ENCODE measurements at regions not wholly inside any gene's neighbourhood (a gene's known extent, or its start where the extent isn't known, plus 50 kb on each side); places are given as distances from the start of the nearest gene placed in this dataset.

DNA sequence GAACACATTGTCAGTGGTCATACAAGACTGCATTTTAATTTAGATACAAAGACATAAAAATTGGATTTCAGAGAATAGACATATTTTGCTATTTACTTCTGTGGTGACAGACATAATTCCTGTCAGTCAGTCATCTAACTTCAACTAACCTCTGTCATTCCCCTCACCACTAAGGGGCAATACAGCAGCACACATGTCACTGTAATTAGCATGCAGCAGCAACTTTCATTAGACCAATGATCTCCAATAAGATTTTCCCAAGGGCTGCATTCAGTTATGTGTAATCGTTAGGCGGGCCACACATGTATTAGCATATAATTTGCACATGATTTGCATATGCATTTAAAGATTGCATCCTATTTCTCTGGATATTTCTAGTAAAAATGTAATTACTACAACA is 624.5 kb downstream of the NR4A2 start:
- TF ChIP-seq, protein P1, sequence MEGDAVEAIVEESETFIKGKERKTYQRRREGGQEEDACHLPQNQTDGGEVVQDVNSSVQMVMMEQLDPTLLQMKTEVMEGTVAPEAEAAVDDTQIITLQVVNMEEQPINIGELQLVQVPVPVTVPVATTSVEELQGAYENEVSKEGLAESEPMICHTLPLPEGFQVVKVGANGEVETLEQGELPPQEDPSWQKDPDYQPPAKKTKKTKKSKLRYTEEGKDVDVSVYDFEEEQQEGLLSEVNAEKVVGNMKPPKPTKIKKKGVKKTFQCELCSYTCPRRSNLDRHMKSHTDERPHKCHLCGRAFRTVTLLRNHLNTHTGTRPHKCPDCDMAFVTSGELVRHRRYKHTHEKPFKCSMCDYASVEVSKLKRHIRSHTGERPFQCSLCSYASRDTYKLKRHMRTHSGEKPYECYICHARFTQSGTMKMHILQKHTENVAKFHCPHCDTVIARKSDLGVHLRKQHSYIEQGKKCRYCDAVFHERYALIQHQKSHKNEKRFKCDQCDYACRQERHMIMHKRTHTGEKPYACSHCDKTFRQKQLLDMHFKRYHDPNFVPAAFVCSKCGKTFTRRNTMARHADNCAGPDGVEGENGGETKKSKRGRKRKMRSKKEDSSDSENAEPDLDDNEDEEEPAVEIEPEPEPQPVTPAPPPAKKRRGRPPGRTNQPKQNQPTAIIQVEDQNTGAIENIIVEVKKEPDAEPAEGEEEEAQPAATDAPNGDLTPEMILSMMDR (IDR thresholded peaks at IDR 0.05): no peak
- H3K4me1 ChIP-seq: no peaks in the 10 kb centered on the region
- no peak overlapping the region for H3K27ac ChIP-seq
- no peak overlapping the region for H3K9ac ChIP-seq (ENCODE audit: low read depth in 2 of 2, low read length in 2 of 2)
- H3K4me3 ChIP-seq: no peak overlapping the region
- no peaks in the 10 kb centered on the region for H3K36me3 ChIP-seq
- intact Hi-C loops (cut with DNase I): no loop called here
- no peaks in the 10 kb centered on the region for H3K27me3 ChIP-seq
- DNase-seq: no peak
- no peaks in the 10 kb centered on the region for H3K9me3 ChIP-seq

DNA sequence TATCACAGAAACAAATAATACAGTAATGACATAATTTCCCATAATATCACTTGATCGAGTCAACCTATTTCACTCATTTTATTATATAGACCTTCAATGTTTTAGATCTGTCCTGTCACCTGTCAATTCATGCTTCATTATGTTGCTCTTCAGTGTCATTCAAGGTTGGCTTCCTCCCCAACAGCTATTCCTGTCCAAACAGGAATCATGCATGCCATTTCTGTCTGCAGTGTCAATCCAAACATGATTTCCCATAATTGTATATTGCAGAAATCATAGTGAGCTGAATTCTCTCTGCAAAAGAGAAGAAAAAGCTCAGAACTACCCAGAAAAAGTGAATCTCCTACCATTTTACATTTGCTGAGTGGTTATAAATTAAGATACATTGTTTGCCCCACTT is 628.6 kb downstream of the NR4A2 start:
- Histone ChIP-seq H3K36me3 (no peaks in the 10 kb centered on the region), H3K27ac (no peak overlapping the region), H3K27me3 (no peaks in the 10 kb centered on the region), H3K4me3 (no peak overlapping the region), H3K9me3 (no peaks in the 10 kb centered on the region), H3K9ac (ENCODE audit: low read depth in 2 of 2, low read length in 2 of 2) (no peak overlapping the region), H3K4me1 (no peaks in the 10 kb centered on the region)
- TF ChIP-seq, protein P1 (IDR thresholded peaks at IDR 0.05): no peak
- intact Hi-C loops (cut with DNase I): no loop called here
- DNase-seq: no peak

DNA sequence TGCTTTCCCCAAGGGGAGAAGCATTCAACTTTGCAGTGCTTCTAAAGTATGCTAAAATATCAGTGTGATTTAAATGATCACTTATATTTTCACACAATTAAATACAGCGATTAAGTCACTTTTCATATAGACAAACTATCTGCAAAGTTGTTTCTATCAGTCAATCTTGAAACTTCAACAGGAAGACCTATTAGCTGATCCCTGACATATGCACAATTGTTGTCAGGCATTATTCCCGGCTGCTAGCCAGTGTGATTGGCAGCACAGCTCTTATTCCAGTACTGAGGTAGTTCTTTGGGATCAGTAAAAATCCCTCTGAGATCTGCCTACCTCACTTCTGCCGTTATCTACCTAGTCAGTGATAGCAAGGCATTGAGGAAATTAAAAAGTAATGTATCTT is 629.5 kb downstream of the NR4A2 start:
- Histone ChIP-seq H3K4me3 (no peak overlapping the region), H3K27ac (no peak overlapping the region), H3K9ac (ENCODE audit: low read depth in 2 of 2, low read length in 2 of 2) (no peak overlapping the region), H3K4me1 (no peaks in the 10 kb centered on the region), H3K27me3 (no peaks in the 10 kb centered on the region), H3K9me3 (no peaks in the 10 kb centered on the region), H3K36me3 (no peaks in the 10 kb centered on the region)
- intact Hi-C loops (cut with DNase I): no loop called here
- DNase-seq: no peak
- TF ChIP-seq, protein P1 (IDR thresholded peaks at IDR 0.05): no peak

DNA sequence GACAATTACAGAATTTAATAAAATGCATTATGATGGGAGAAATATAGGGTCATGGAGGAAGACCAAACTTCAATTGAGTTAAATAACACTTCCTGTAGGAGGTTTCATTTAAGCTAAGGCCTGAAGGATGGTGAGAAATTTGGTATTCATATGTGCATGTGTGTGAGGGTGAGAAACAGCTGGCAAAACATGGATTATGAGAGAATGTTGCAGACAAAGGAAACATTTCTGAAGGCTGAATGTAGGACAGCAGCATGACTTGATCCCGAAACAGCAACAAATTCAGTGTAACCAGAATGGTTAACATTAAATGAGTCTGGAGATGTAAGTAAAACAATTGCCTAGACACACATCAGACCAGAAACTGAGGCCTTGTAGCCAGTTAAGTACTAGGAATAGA is 630.8 kb downstream of the NR4A2 start:
- Histone ChIP-seq H3K9ac (ENCODE audit: low read depth in 2 of 2, low read length in 2 of 2) (no peak overlapping the region), H3K27me3 (no peaks in the 10 kb centered on the region), H3K4me1 (no peaks in the 10 kb centered on the region), H3K4me3 (no peak overlapping the region), H3K27ac (no peak overlapping the region), H3K9me3 (no peaks in the 10 kb centered on the region), H3K36me3 (no peaks in the 10 kb centered on the region)
- intact Hi-C loops (cut with DNase I): no loop called here
- no peak for DNase-seq
- TF ChIP-seq, protein P1 (IDR thresholded peaks at IDR 0.05): no peak

DNA sequence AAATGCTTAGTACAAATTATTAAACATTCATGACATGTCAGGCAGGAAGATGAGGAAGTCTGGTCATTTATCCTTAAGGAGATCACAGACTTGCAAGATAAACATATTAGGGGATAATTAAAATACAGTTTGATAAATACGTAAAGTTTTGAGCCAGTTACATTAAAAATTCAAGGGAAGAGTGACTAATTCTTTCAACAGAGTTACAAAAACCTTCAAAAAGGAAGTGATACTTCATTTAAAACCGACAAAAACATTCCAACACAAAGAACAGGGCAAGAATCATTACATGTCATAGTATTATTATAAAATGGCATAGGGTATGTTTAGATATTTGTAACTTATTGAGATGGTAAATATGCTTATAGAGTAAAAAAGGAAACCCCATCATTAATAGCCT is 636.0 kb downstream of the NR4A2 start:
- no peaks in the 10 kb centered on the region for H3K36me3 ChIP-seq
- no peaks in the 10 kb centered on the region for H3K27me3 ChIP-seq
- no peak for DNase-seq
- TF ChIP-seq, protein P1 (IDR thresholded peaks at IDR 0.05): no peak
- H3K4me3 ChIP-seq: no peak overlapping the region
- H3K4me1 ChIP-seq: no peaks in the 10 kb centered on the region
- no peaks in the 10 kb centered on the region for H3K9me3 ChIP-seq
- H3K9ac ChIP-seq (ENCODE audit: low read depth in 2 of 2, low read length in 2 of 2): no peak overlapping the region
- intact Hi-C loops (cut with DNase I): no loop called here
- no peak overlapping the region for H3K27ac ChIP-seq

DNA sequence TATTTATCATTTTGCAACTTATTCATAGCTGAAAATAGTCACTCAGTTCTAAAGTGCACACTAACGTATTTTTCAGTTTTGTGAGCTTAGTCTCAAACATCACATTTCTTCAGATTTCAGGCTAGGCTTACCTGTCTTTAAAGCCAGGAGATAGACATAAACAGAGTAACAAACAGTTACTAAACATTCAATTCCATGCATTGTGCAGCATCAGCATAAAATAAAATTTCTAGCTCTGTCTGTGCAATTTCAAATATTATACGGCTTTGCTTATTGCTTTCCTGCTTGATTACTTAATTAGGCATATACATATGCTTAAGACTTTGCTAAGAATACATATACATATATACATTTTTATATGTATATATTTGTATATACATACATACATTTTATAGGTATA is 637.0 kb downstream of the NR4A2 start:
- H3K9ac ChIP-seq (ENCODE audit: low read depth in 2 of 2, low read length in 2 of 2): no peak overlapping the region
- no peak for DNase-seq
- H3K4me3 ChIP-seq: no peak overlapping the region
- TF ChIP-seq, protein P1 (IDR thresholded peaks at IDR 0.05): no peak
- no peaks in the 10 kb centered on the region for H3K27me3 ChIP-seq
- H3K9me3 ChIP-seq: no peaks in the 10 kb centered on the region
- H3K36me3 ChIP-seq: no peaks in the 10 kb centered on the region
- intact Hi-C loops (cut with DNase I): no loop called here
- H3K27ac ChIP-seq: no peak overlapping the region
- no peaks in the 10 kb centered on the region for H3K4me1 ChIP-seq
